Right lobe of liver (tissue), 6 donors: ENCODE measurements at regions not wholly inside any gene's neighbourhood (a gene's known extent, or its start where the extent isn't known, plus 50 kb on each side); places are given as distances from the start of the nearest gene placed in this dataset.
"Not testable (repeated sequence)": the region's sequence is repeated elsewhere in the genome, so short reads cannot be mapped to it uniquely, and the experiment has no call there.

Experiments
- ATAC-seq, 4 donors: fragments of 200-7000 bp; cut with Tn5 transposase; one replicate each; pipeline ENCODE4 v1.9.1; 2020; ENCODE audit warnings: mild to moderate bottlenecking in 4 of 4, moderate library complexity in 4 of 4
- DNase-seq, 3 donors: peaks; one replicate each; pipeline ENCODE4 v3.0.0-alpha.2; 2020
- H3K27ac ChIP-seq, 3 donors: fragments of 200-600 bp; one replicate each; pipeline ENCODE4 v1.8.0; 2022
- H3K27me3 ChIP-seq, 2 donors: fragments of 200-600 bp; one replicate each; pipeline ENCODE4 v1.8.0; 2022
- H3K36me3 ChIP-seq, 4 donors: fragments of 200-600 bp; sonication (generic) in 1 of 4; one replicate each; pipeline versions ENCODE4 v1.5.1 to v1.8.0; 2017 to 2022; ENCODE audit warnings: control low read depth in 1 of 4
- H3K4me1 ChIP-seq, 4 donors: fragments of 200-600 bp; sonication (generic) in 1 of 4; one replicate each; pipeline versions ENCODE4 v1.5.1 to v1.8.0; 2017 to 2022; ENCODE audit warnings: control low read depth in 1 of 4
- H3K4me3 ChIP-seq, 3 donors: fragments of 200-600 bp; one replicate each; pipeline ENCODE4 v1.8.0; 2022
- H3K9me3 ChIP-seq, 4 donors: fragments of 200-600 bp; sonication (generic) in 1 of 4; one replicate each; pipeline versions ENCODE4 v1.5.1 to v1.8.0; 2017 to 2022; ENCODE audit warnings: control low read depth in 1 of 4
- CTCF ChIP-seq, 4 donors: fragments of 200-600 bp in 3 of 4; fragments of 450-650 bp in 1 of 4; IDR thresholded peaks; one replicate each; pipeline versions ENCODE4 v1.5.1 to v1.8.0; 2016 to 2022; ENCODE audit warnings: antibody characterized with exemption in 4 of 4, mild to moderate bottlenecking in 2 of 4
- POLR2A ChIP-seq: fragments of 450-650 bp; IDR thresholded peaks from one replicate; pipeline ENCODE4 v1.6.1; 2017; ENCODE audit warnings: antibody characterized with exemption, mild to moderate bottlenecking
- WGBS: methylation state at CpG from one replicate; pipeline ENCODE4 v1.1.6; 2018; ENCODE audit warnings: low coverage, low lambda C conversion rate; ENCODE audit not compliant: insufficient coverage; ENCODE audit errors: missing lambda C conversion rate; 5-methylcytosine and 5-hydroxymethylcytosine counted together
- intact Hi-C, 2 donors: fragments of 100-400 bp; cut with DNase I; formaldehyde crosslinking; loops; one replicate each; pipeline versions ENCODE4 v1.11.2 to v1.14.1; 2022
- donor health status: DM: no; HTN: yes; CAD: no.
- donor health status: DM: no; HTN: no; CAD: no.
- donor health status: DM: no; HTN: no; CAD: no.
- donor health status: DM: no; HTN: yes; CAD: no.
- donor health status: DM: no; HTN: yes; CAD: no.

- DNase-seq (no peak), ATAC-seq (no peak)
- Histone ChIP-seq H3K27me3 (no peaks in the 10 kb centered on the region), H3K36me3 (no peaks in the 10 kb centered on the region), H3K27ac (no peak overlapping the region), H3K4me3 (no peak overlapping the region), H3K9me3 (no peaks in the 10 kb centered on the region), H3K4me1 (no peaks in the 10 kb centered on the region)
- intact Hi-C loops: no loop called here
- TF ChIP-seq POLR2A: no peak
- TF ChIP-seq CTCF (IDR thresholded peaks at IDR 0.05): no peak
- 29% methylated on average over 6 of the region's 7 CpGs for WGBS
These were observed 155.2 kb upstream of the EEF2KMT start for GRCh38 chr16:5252791-5253190.

- intact Hi-C loops, H3K4me3 ChIP-seq, H3K36me3 ChIP-seq, H3K27me3 ChIP-seq, H3K27ac ChIP-seq, H3K4me1 ChIP-seq, DNase-seq, H3K9me3 ChIP-seq, ATAC-seq: not testable (repeated sequence)
- 31% methylated on average over 4 of the region's 4 CpGs for WGBS
These were observed 149.8 kb upstream of the EEF2KMT start for GRCh38 chr16:5247403-5247802.

GRCh38 chr16:5240278-5240626 lies 142.7 kb upstream of the EEF2KMT start:
- ATAC-seq, H3K27me3 ChIP-seq, DNase-seq, H3K4me1 ChIP-seq, H3K4me3 ChIP-seq, H3K27ac ChIP-seq, H3K9me3 ChIP-seq, intact Hi-C loops, H3K36me3 ChIP-seq: not testable (repeated sequence)
- WGBS: no CpG with 5 or more reads among the region's 18 CpGs

GRCh38 chr16:5239472-5240277 lies 142.1 kb upstream of the EEF2KMT start:
- H3K36me3 ChIP-seq, H3K4me3 ChIP-seq: not testable (repeated sequence)
- WGBS: 0% methylated on average over 10 of the region's 89 CpGs

GRCh38 chr16:5235119-5235518 lies 137.5 kb upstream of the EEF2KMT start:
- no peak for TF ChIP-seq CTCF (IDR thresholded peaks at IDR 0.05)
- no peak for TF ChIP-seq POLR2A
- Histone ChIP-seq H3K36me3 (no peaks in the 10 kb centered on the region), H3K27me3 (no peaks in the 10 kb centered on the region), H3K9me3 (no peaks in the 10 kb centered on the region), H3K4me3 (no peak overlapping the region), H3K27ac (no peak overlapping the region), H3K4me1 (no peaks in the 10 kb centered on the region)
- no peak for ATAC-seq
- WGBS: 68% methylated on average over 7 of the region's 8 CpGs
- intact Hi-C loops: loop anchor here in 1 of 2 donors (10.0 kb wide), 1 partner anchor 370 kb away; no protein-coding TSS in a partner anchor
- DNase-seq: no peak

More at GRCh38 chr16:5239472-5240277, 142.1 kb upstream of the EEF2KMT start:
- peak; percentile 49 to 60 (median 56) for DNase-seq
- intact Hi-C loops: loop anchor here in 1 of 2 donors (10.0 kb wide), 1 partner anchor 365 kb away; no protein-coding TSS in a partner anchor
- not testable (repeated sequence) for H3K9me3 ChIP-seq, H3K27ac ChIP-seq, H3K27me3 ChIP-seq, H3K4me1 ChIP-seq
- peak; percentile 40 to 57 (median 52) for ATAC-seq
- peak; percentile 29 to 49 (median 38) for TF ChIP-seq CTCF (IDR thresholded peaks at IDR 0.05)
